H1 (cell line): ENCODE measurements at regions not wholly inside any gene's neighbourhood (a gene's known extent, or its start where the extent isn't known, plus 50 kb on each side); places are given as distances from the start of the nearest gene placed in this dataset.

Source experiments
- CTCF ChIA-PET: fragments of 300-600 bp; sonication (Branson Sonifier 250); formaldehyde crosslinking; loops from one replicate; lab custom pipeline; 2021; ENCODE audit not compliant: partially characterized antibody; lab: Charles Lee
- POLR2A ChIA-PET: fragments of 300-600 bp; sonication (Branson Sonifier 250); formaldehyde crosslinking; loops from one replicate; lab custom pipeline; 2021; ENCODE audit warnings: inconsistent platforms; ENCODE audit not compliant: partially characterized antibody; lab: Charles Lee
- DNase-seq, 2 experiments: peaks; one replicate each; pipeline versions ENCODE4 v3.0.0 to v3.0.0-alpha.2; 2010 to 2022; ENCODE audit warnings: low spot score in 2 of 2, low read depth in 1 of 2, mixed read lengths in 1 of 2
- FAIRE-seq: peaks from 2 replicates; lab custom pipeline; 2011; peaks lifted over from hg19 to GRCh38; lab: Jason Lieb, UNC
- H2AFZ ChIP-seq: 2 replicates; pipeline ENCODE4 v1.8.1; 2012; ENCODE audit warnings: low read length, inconsistent platforms
- H2AK5ac ChIP-seq: 2 replicates; pipeline ENCODE4 v1.6.1; 2013; ENCODE audit warnings: low read depth, low read length
- H2BK120ac ChIP-seq: replicated peaks from 2 replicates; pipeline ENCODE3; 2013; ENCODE audit warnings: low read depth, low read length, inconsistent platforms
- H2BK12ac ChIP-seq: 2 replicates; pipeline ENCODE4 v1.6.1; 2013; ENCODE audit warnings: low read depth, low read length
- H2BK15ac ChIP-seq: 2 replicates; pipeline ENCODE4 v1.6.1; 2013; ENCODE audit warnings: low read length
- H2BK20ac ChIP-seq: 2 replicates; pipeline ENCODE4 v1.6.1; 2013; ENCODE audit warnings: low read length
- H2BK5ac ChIP-seq: 2 replicates; pipeline ENCODE4 v1.6.1; 2013; ENCODE audit warnings: low read depth, low read length
- H3K14ac ChIP-seq: 2 replicates; pipeline ENCODE4 v1.6.1; 2013; ENCODE audit warnings: inconsistent platforms; ENCODE audit not compliant: insufficient read length
- H3K18ac ChIP-seq: 2 replicates; pipeline ENCODE4 v1.6.1; 2013; ENCODE audit warnings: low read length; ENCODE audit errors: extremely low read depth
- H3K23ac ChIP-seq: 2 replicates; pipeline ENCODE4 v1.6.1; 2013; ENCODE audit warnings: inconsistent platforms; ENCODE audit not compliant: insufficient read length
- H3K23me2 ChIP-seq: 2 replicates; pipeline ENCODE4 v1.6.1; 2013; ENCODE audit warnings: low read depth, low read length
- H3K27ac ChIP-seq: 2 replicates; pipeline ENCODE4 v1.6.1; 2011; ENCODE audit warnings: low read depth, low read length, inconsistent platforms
- H3K27me3 ChIP-seq, 4 experiments: replicated peaks in 1 of 4; 1 replicate in 1 of 4; 2 replicates in 3 of 4; pipeline versions ENCODE4 v1.6.1 to v1.8.1; 2011 to 2013; ENCODE audit warnings: low read length in 3 of 4, mild to moderate bottlenecking in 3 of 4, inconsistent platforms in 2 of 4, mixed read lengths in 2 of 4, moderate library complexity in 1 of 4; ENCODE audit not compliant: control insufficient read depth in 3 of 4, insufficient read depth in 3 of 4; ENCODE audit errors: extremely low read depth in 1 of 4
- H3K36me3 ChIP-seq, 4 experiments: 2 replicates each; pipeline versions ENCODE4 v1.6.1 to v1.8.1; 2011 to 2013; ENCODE audit warnings: mild to moderate bottlenecking in 4 of 4, low read length in 3 of 4, moderate library complexity in 2 of 4, control low read depth in 1 of 4, inconsistent platforms in 1 of 4; ENCODE audit not compliant: insufficient read depth in 4 of 4, control insufficient read depth in 2 of 4
- H3K4ac ChIP-seq: replicated peaks from 2 replicates; pipeline ENCODE3; 2013; ENCODE audit warnings: low read length, low read depth, mixed read lengths, inconsistent platforms; ENCODE audit not compliant: insufficient read length
- H3K4me1 ChIP-seq, 4 experiments: replicated peaks in 1 of 4; 1 replicate in 1 of 4; 2 replicates in 3 of 4; pipeline versions ENCODE4 v1.6.1 to v1.8.1; 2011 to 2013; ENCODE audit warnings: low read length in 3 of 4, inconsistent platforms in 2 of 4, mixed read lengths in 1 of 4; ENCODE audit not compliant: insufficient read depth in 4 of 4, control insufficient read depth in 3 of 4
- H3K4me2 ChIP-seq, 2 experiments: 2 replicates each; pipeline versions ENCODE4 v1.6.1 to v1.8.1; 2011 to 2013; ENCODE audit warnings: low read depth in 2 of 2, low read length in 2 of 2, control low read depth in 1 of 2, inconsistent platforms in 1 of 2, mild to moderate bottlenecking in 1 of 2; ENCODE audit not compliant: insufficient read depth in 1 of 2
- H3K4me3 ChIP-seq, 4 experiments: fragments of 200-600, 300-600 bp in 1 of 4; sonication (generic), shearing (Covaris generic), sonication (Bioruptor Twin) in 1 of 4; 2 replicates each; pipeline versions ENCODE4 v1.5.1 to v1.8.1; 2011 to 2016; ENCODE audit warnings: low read length in 4 of 4, low read depth in 3 of 4, control low read depth in 2 of 4, inconsistent platforms in 2 of 4, mild to moderate bottlenecking in 2 of 4, mixed read lengths in 1 of 4, moderate library complexity in 1 of 4; ENCODE audit not compliant: insufficient read depth in 2 of 4; ENCODE audit errors: extremely low read depth in 1 of 4
- H3K56ac ChIP-seq: replicated peaks from 2 replicates; pipeline ENCODE3; 2013; ENCODE audit warnings: low read depth, mild to moderate bottlenecking, mixed read lengths, low read length, inconsistent platforms; ENCODE audit not compliant: insufficient read length
- H3K79me1 ChIP-seq: 2 replicates; pipeline ENCODE4 v1.6.1; 2013; ENCODE audit warnings: low read depth, low read length, control low read depth
- H3K79me2 ChIP-seq, 2 experiments: 2 replicates each; pipeline versions ENCODE4 v1.6.1 to v1.8.1; 2012 to 2013; ENCODE audit warnings: low read length in 2 of 2, mild to moderate bottlenecking in 2 of 2, inconsistent platforms in 1 of 2; ENCODE audit not compliant: insufficient read depth in 2 of 2, control insufficient read depth in 1 of 2
- H3K9ac ChIP-seq, 4 experiments: replicated peaks in 1 of 4; 1 replicate in 1 of 4; 2 replicates in 3 of 4; pipeline versions ENCODE4 v1.6.1 to v1.8.1; 2011 to 2013; ENCODE audit warnings: low read depth in 3 of 4, low read length in 3 of 4, control low read depth in 2 of 4, mild to moderate bottlenecking in 2 of 4, moderate library complexity in 2 of 4, inconsistent platforms in 1 of 4; ENCODE audit errors: extremely low read depth in 1 of 4
- H3K9me3 ChIP-seq, 2 experiments: 2 replicates each; pipeline versions ENCODE4 v1.6.1 to v1.8.1; 2012 to 2013; ENCODE audit warnings: mild to moderate bottlenecking in 2 of 2, moderate library complexity in 2 of 2, control low read depth in 1 of 2, inconsistent platforms in 1 of 2, low read depth in 1 of 2, low read length in 1 of 2, mixed read lengths in 1 of 2; ENCODE audit not compliant: insufficient read depth in 2 of 2
- H4K20me1 ChIP-seq, 2 experiments: replicated peaks in 1 of 2; 2 replicates each; pipeline versions ENCODE3 to v1.8.1; 2011 to 2013; ENCODE audit warnings: inconsistent platforms in 2 of 2, low read length in 2 of 2, mild to moderate bottlenecking in 1 of 2; ENCODE audit not compliant: insufficient read depth in 2 of 2, control insufficient read depth in 1 of 2
- H4K5ac ChIP-seq: 2 replicates; pipeline ENCODE4 v1.6.1; 2013; ENCODE audit warnings: low read length, low read depth, mixed read lengths, inconsistent platforms; ENCODE audit not compliant: insufficient read length
- H4K8ac ChIP-seq: 2 replicates; pipeline ENCODE4 v1.8.0; 2013; ENCODE audit warnings: mild to moderate bottlenecking, moderate library complexity, low read length, inconsistent platforms; ENCODE audit not compliant: insufficient read depth; ENCODE audit errors: extremely low read depth
- H4K91ac ChIP-seq: replicated peaks from 2 replicates; pipeline ENCODE3; 2013; ENCODE audit warnings: low read length, mixed read lengths, inconsistent platforms; ENCODE audit not compliant: insufficient read length
- EZH2 ChIP-seq: fragments of 200-600 bp; sonication (generic); IDR thresholded peaks from 2 replicates; pipeline ENCODE4 v1.7.1; 2012; ENCODE audit warnings: low read depth, mild to moderate bottlenecking, moderate library complexity, low read length, inconsistent platforms; ENCODE audit not compliant: severe bottlenecking
- GABPA ChIP-seq: IDR thresholded peaks from 2 replicates; pipeline ENCODE4 v1.6.1; 2011; ENCODE audit warnings: mild to moderate bottlenecking, low read length, moderate library complexity, borderline replicate concordance; ENCODE audit not compliant: insufficient read depth
- HDAC2 ChIP-seq, 2 experiments: fragments of 300-600 bp in 1 of 2; sonication (generic) in 1 of 2; IDR thresholded peaks; 2 replicates each; pipeline ENCODE4 v1.6.1; 2011 to 2012; ENCODE audit warnings: low read depth in 2 of 2, low read length in 2 of 2, mild to moderate bottlenecking in 2 of 2, moderate library complexity in 2 of 2, borderline replicate concordance in 1 of 2, inconsistent platforms in 1 of 2
- JUN ChIP-seq: IDR thresholded peaks from 2 replicates; pipeline ENCODE4 v1.6.1; 2011; ENCODE audit warnings: low read depth, mild to moderate bottlenecking, improper control_type of control experiment, low read length
- JUND ChIP-seq: IDR thresholded peaks from 2 replicates; pipeline ENCODE4 v1.6.1; 2011; ENCODE audit warnings: mild to moderate bottlenecking, improper control_type of control experiment, low read length
- MAFK ChIP-seq: IDR thresholded peaks from 2 replicates; pipeline ENCODE4 v1.6.1; 2012; ENCODE audit warnings: low read depth, mild to moderate bottlenecking, improper control_type of control experiment, low read length
- PHF8 ChIP-seq: fragments of 200-600 bp; sonication (generic); conservative IDR thresholded peaks from 2 replicates; pipeline ENCODE4 v1.7.1; 2012; ENCODE audit warnings: low read depth, mild to moderate bottlenecking, inconsistent platforms, low read length, moderate library complexity
- POLR2A ChIP-seq, 2 experiments: IDR thresholded peaks; 1 replicate in 1 of 2; 2 replicates in 1 of 2; pipeline ENCODE4 v1.6.1; 2011; ENCODE audit warnings: low read depth in 2 of 2, low read length in 2 of 2, mild to moderate bottlenecking in 2 of 2; ENCODE audit errors: control extremely low read depth in 1 of 2
- RFX5 ChIP-seq: IDR thresholded peaks from 2 replicates; pipeline ENCODE4 v1.6.1; 2011; ENCODE audit warnings: low read depth, low read length, improper control_type of control experiment, borderline replicate concordance
- SIN3A ChIP-seq, 2 experiments: IDR thresholded peaks in 1 of 2; conservative IDR thresholded peaks in 1 of 2; 2 replicates each; pipeline ENCODE4 v1.6.1; 2011 to 2012; ENCODE audit warnings: low read length in 2 of 2, improper control_type of control experiment in 1 of 2, low read depth in 1 of 2, mild to moderate bottlenecking in 1 of 2
- SIX5 ChIP-seq: IDR thresholded peaks from 2 replicates; pipeline ENCODE4 v1.6.1; 2011; ENCODE audit warnings: mild to moderate bottlenecking, low read depth, low read length
- SP1 ChIP-seq: IDR thresholded peaks from 2 replicates; pipeline ENCODE4 v1.6.1; 2011; ENCODE audit warnings: low read depth, low read length
- SP2 ChIP-seq: IDR thresholded peaks from 2 replicates; pipeline ENCODE4 v1.6.1; 2012; ENCODE audit warnings: mild to moderate bottlenecking, low read length, inconsistent platforms
- TAF1 ChIP-seq: IDR thresholded peaks from 2 replicates; pipeline ENCODE4 v1.6.1; 2011; ENCODE audit warnings: mild to moderate bottlenecking, low read depth, low read length
- TAF7 ChIP-seq: optimal IDR thresholded peaks from 2 replicates; pipeline ENCODE3; 2011; ENCODE audit warnings: low read depth, mild to moderate bottlenecking, inconsistent platforms, low read length, moderate library complexity, borderline replicate concordance
- YY1 ChIP-seq: IDR thresholded peaks from 2 replicates; pipeline ENCODE4 v1.6.1; 2011; ENCODE audit warnings: low read depth, mild to moderate bottlenecking, low read length
- WGBS, 2 experiments: shearing (Covaris generic) in 1 of 2; methylation state at CpG; one replicate each; pipeline versions ENCODE4 v1.1.6 to v1.1.7; 2013 to 2015; ENCODE audit warnings: low lambda C conversion rate in 2 of 2, mixed read lengths in 2 of 2, inconsistent platforms in 1 of 2, low coverage in 1 of 2, missing lambda C conversion rate in 1 of 2; ENCODE audit not compliant: insufficient replicate concordance in 2 of 2, insufficient coverage in 1 of 2, insufficient read length in 1 of 2; ENCODE audit errors: extremely low coverage in 1 of 2, missing lambda C conversion rate in 1 of 2; 5-methylcytosine and 5-hydroxymethylcytosine counted together

- no peak overlapping the region for H3K27ac ChIP-seq
- FAIRE-seq, result no peak
Measured at GRCh38 chr2:138435701-138436100, 65.9 kb upstream of the SPOPL start.

More at GRCh38 chr2:138435701-138436100, 65.9 kb upstream of the SPOPL start:
- H3K9me3 ChIP-seq, result no peaks in the 10 kb centered on the region
- H2AK5ac ChIP-seq, result no peak overlapping the region
- no peaks in the 10 kb centered on the region for H3K23me2 ChIP-seq
- H3K14ac ChIP-seq, result no peak overlapping the region
- WGBS, 2 experiments, result 86% methylated on average over 1 of the region's 1 CpG; no CpG with 5 or more reads in 1 of the 2 experiments
- H2BK15ac ChIP-seq, result no peak overlapping the region
- no peaks in the 10 kb centered on the region for H3K79me1 ChIP-seq
- H3K56ac ChIP-seq, result no peak overlapping the region
- no peak overlapping the region for H2BK20ac ChIP-seq
- no peak overlapping the region for H3K18ac ChIP-seq
- H4K8ac ChIP-seq, result no peak overlapping the region
- no peak overlapping the region for H4K5ac ChIP-seq
- ChIA-PET CTCF (interaction anchor here (1.1 kb wide), 1 partner anchor 20 kb away, joined by 3 read pairs; no protein-coding TSS in a partner anchor), POLR2A (no interaction called here)
- H3K4me2 ChIP-seq, result no peak overlapping the region
- no peaks in the 10 kb centered on the region for H3K27me3 ChIP-seq
- no peaks in the 10 kb centered on the region for H3K4me1 ChIP-seq
- no peak overlapping the region for H2BK5ac ChIP-seq
- H2AFZ ChIP-seq, result no peak overlapping the region
- H3K23ac ChIP-seq, result no peak overlapping the region
- DNase-seq, result no peak
- H3K36me3 ChIP-seq, result no peaks in the 10 kb centered on the region; a peak in 1 of 8 replicates
- no peak overlapping the region for H3K4me3 ChIP-seq
- no peak overlapping the region for H3K9ac ChIP-seq
- H3K4ac ChIP-seq, result no peak overlapping the region
- no peak for TF ChIP-seq RFX5
- TF ChIP-seq HDAC2 (IDR thresholded peaks at IDR 0.05; ENCODE audit: borderline replicate concordance in 1 of 2, low read depth in 2 of 2, low read length in 2 of 2), result no peak
- no peak for TF ChIP-seq TAF7
- no peak for TF ChIP-seq PHF8
- TF ChIP-seq TAF1, result no peak
- no peak for TF ChIP-seq YY1
- TF ChIP-seq JUND, result no peak
- no peak for TF ChIP-seq SIX5
- no peak for TF ChIP-seq SP2
- TF ChIP-seq JUN, result no peak
- TF ChIP-seq SP1, result no peak
- TF ChIP-seq EZH2, result no peak
- no peak for TF ChIP-seq SIN3A (conservative IDR thresholded peaks at IDR 0.05 in 1 of 2, IDR thresholded peaks at IDR 0.05 in 1 of 2; ENCODE audit: low read depth in 1 of 2, low read length in 2 of 2)
- TF ChIP-seq MAFK, result no peak
- TF ChIP-seq POLR2A (IDR thresholded peaks at IDR 0.05; ENCODE audit: control extremely low read depth in 1 of 2, low read depth in 2 of 2, low read length in 2 of 2), result no peak
- no peak for TF ChIP-seq GABPA
- no peaks in the 10 kb centered on the region for H3K79me2 ChIP-seq
- H2BK12ac ChIP-seq, result no peak overlapping the region
- no peak overlapping the region for H4K91ac ChIP-seq
- no peaks in the 10 kb centered on the region for H4K20me1 ChIP-seq
- H2BK120ac ChIP-seq, result no peak overlapping the region
